GM23338 (cell line): ENCODE measurements at regions not wholly inside any gene's neighbourhood (a gene's known extent, or its start where the extent isn't known, plus 50 kb on each side); places are given as distances from the start of the nearest gene placed in this dataset.

ENCODE experiments used
- ATAC-seq: fragments of 200-7000 bp; cut with Tn5 transposase; 3 replicates; pipeline ENCODE4 v1.9.1; 2020
- DNase-seq: peaks from one replicate; pipeline ENCODE4 v3.0.0-alpha.2; 2015; ENCODE audit warnings: low spot score
- H2AFZ ChIP-seq: fragments of 200-600 bp; sonication (generic); 2 replicates; pipeline ENCODE4 v1.8.0; 2016; ENCODE audit warnings: antibody characterized with exemption, mild to moderate bottlenecking, moderate library complexity
- H3F3A ChIP-seq: fragments of 200-600 bp; sonication (generic); replicated peaks from 2 replicates; pipeline ENCODE4 v1.8.0; 2017; ENCODE audit warnings: antibody characterized with exemption, mixed run types, low read depth
- H3K27ac ChIP-seq: fragments of 200-600 bp; sonication (generic); 2 replicates; pipeline ENCODE4 v1.6.1; 2016; ENCODE audit warnings: low read depth
- H3K27me3 ChIP-seq: fragments of 200-600 bp; sonication (generic); 2 replicates; pipeline ENCODE4 v1.8.0; 2016; ENCODE audit warnings: mild to moderate bottlenecking, mixed run types, moderate library complexity; ENCODE audit not compliant: insufficient read depth
- H3K36me3 ChIP-seq: fragments of 200-600 bp; sonication (generic); 2 replicates; pipeline ENCODE4 v1.8.0; 2016; ENCODE audit warnings: mild to moderate bottlenecking; ENCODE audit not compliant: insufficient read depth
- H3K4me1 ChIP-seq: fragments of 200-600 bp; sonication (generic); 2 replicates; pipeline ENCODE4 v1.8.0; 2016; ENCODE audit warnings: mild to moderate bottlenecking, moderate library complexity; ENCODE audit not compliant: insufficient read depth
- H3K4me2 ChIP-seq: fragments of 200-600 bp; sonication (generic); 2 replicates; pipeline ENCODE4 v1.7.1; 2017; ENCODE audit warnings: mixed run types
- H3K4me3 ChIP-seq: fragments of 200-600 bp; sonication (generic); 2 replicates; pipeline ENCODE4 v1.6.1; 2016; ENCODE audit warnings: mixed run types
- H3K79me2 ChIP-seq: fragments of 200-600 bp; sonication (generic); replicated peaks from 2 replicates; pipeline ENCODE4 v1.8.0; 2017; ENCODE audit warnings: mild to moderate bottlenecking; ENCODE audit not compliant: insufficient read depth
- H3K9me2 ChIP-seq: fragments of 200-600 bp; sonication (generic); 2 replicates; pipeline ENCODE4 v1.8.0; 2017; ENCODE audit not compliant: insufficient read depth
- H4K20me1 ChIP-seq: fragments of 200-600 bp; sonication (generic); replicated peaks from 2 replicates; pipeline ENCODE4 v1.8.0; 2017; ENCODE audit warnings: mild to moderate bottlenecking; ENCODE audit not compliant: insufficient read depth
- H3K27ac Mint-ChIP-seq: 2 replicates; pipeline ENCODE4 v1.8.0; 2020; ENCODE audit warnings: inconsistent platforms, mild to moderate bottlenecking, moderate library complexity, mixed read lengths
- H3K27me3 Mint-ChIP-seq: 3 replicates; pipeline ENCODE4 v1.8.0; 2022; ENCODE audit warnings: low read depth, mild to moderate bottlenecking, moderate library complexity, mixed read lengths, inconsistent platforms; ENCODE audit not compliant: insufficient read depth, poor library complexity
- H3K36me3 Mint-ChIP-seq: 3 replicates; pipeline ENCODE4 v1.8.0; 2021; ENCODE audit warnings: low read depth, mild to moderate bottlenecking, inconsistent platforms, moderate library complexity, mixed read lengths
- H3K4me1 Mint-ChIP-seq: 3 replicates; pipeline ENCODE4 v1.8.0; 2020; ENCODE audit warnings: mild to moderate bottlenecking, inconsistent platforms, mixed read lengths
- H3K4me3 Mint-ChIP-seq: 3 replicates; pipeline ENCODE4 v1.8.0; 2021; ENCODE audit warnings: moderate library complexity, mild to moderate bottlenecking, inconsistent platforms, mixed read lengths
- H3K9me3 Mint-ChIP-seq: 3 replicates; pipeline ENCODE4 v1.8.0; 2020; ENCODE audit warnings: moderate library complexity, mild to moderate bottlenecking, inconsistent platforms, mixed read lengths
- EZH2phosphoT487 ChIP-seq: fragments of 200-600 bp; sonication (generic); IDR thresholded peaks from one replicate; pipeline ENCODE4 v1.8.1; 2018; ENCODE audit warnings: antibody characterized with exemption; ENCODE audit not compliant: unreplicated experiment
- NANOG ChIP-seq: IDR thresholded peaks from 2 replicates; pipeline ENCODE4 v1.6.1; 2016; ENCODE audit warnings: antibody characterized with exemption, borderline replicate concordance
- ZNF114 ChIP-seq: fragments of 250-450 bp; sonication (Bioruptor Pico); IDR thresholded peaks from 2 replicates; pipeline ENCODE4 v1.5.0; 2020; ENCODE audit warnings: mild to moderate bottlenecking, moderate library complexity
- TF ChIP-seq, protein P1 (sequence below): fragments of 250-450 bp; sonication (Bioruptor Pico); IDR thresholded peaks from 2 replicates; pipeline ENCODE4 v1.5.0; 2020; ENCODE audit warnings: mild to moderate bottlenecking, moderate library complexity
- TF ChIP-seq, protein P2 (sequence below): IDR thresholded peaks from one replicate; pipeline ENCODE4 v1.6.1; 2018; ENCODE audit warnings: antibody characterized with exemption; ENCODE audit not compliant: unreplicated experiment
- TF ChIP-seq, protein P3 (sequence below): IDR thresholded peaks from 2 replicates; pipeline ENCODE4 v1.6.1; 2016; ENCODE audit warnings: antibody characterized with exemption

DNA sequence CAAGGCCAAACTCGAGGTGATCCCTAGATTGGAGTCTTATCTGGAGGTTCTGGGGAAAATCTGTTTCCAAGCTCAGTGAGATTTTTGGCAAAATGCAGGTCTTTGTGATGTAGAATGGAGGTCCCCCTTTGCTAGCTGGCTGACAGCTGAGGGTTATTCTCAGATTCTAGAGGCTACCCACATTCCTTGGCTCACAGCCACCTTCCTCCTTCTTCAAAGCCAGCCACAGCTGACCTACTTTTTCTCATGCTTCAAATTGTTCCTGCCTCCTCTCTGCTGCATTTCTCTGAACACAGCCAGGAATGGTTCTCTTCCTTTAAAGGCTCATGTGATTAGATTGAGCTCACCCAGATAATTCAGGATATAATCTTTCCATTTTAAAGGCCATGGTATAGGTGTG, 86.9 kb downstream of the VCX3A start (continued):
- TF ChIP-seq, protein P1, sequence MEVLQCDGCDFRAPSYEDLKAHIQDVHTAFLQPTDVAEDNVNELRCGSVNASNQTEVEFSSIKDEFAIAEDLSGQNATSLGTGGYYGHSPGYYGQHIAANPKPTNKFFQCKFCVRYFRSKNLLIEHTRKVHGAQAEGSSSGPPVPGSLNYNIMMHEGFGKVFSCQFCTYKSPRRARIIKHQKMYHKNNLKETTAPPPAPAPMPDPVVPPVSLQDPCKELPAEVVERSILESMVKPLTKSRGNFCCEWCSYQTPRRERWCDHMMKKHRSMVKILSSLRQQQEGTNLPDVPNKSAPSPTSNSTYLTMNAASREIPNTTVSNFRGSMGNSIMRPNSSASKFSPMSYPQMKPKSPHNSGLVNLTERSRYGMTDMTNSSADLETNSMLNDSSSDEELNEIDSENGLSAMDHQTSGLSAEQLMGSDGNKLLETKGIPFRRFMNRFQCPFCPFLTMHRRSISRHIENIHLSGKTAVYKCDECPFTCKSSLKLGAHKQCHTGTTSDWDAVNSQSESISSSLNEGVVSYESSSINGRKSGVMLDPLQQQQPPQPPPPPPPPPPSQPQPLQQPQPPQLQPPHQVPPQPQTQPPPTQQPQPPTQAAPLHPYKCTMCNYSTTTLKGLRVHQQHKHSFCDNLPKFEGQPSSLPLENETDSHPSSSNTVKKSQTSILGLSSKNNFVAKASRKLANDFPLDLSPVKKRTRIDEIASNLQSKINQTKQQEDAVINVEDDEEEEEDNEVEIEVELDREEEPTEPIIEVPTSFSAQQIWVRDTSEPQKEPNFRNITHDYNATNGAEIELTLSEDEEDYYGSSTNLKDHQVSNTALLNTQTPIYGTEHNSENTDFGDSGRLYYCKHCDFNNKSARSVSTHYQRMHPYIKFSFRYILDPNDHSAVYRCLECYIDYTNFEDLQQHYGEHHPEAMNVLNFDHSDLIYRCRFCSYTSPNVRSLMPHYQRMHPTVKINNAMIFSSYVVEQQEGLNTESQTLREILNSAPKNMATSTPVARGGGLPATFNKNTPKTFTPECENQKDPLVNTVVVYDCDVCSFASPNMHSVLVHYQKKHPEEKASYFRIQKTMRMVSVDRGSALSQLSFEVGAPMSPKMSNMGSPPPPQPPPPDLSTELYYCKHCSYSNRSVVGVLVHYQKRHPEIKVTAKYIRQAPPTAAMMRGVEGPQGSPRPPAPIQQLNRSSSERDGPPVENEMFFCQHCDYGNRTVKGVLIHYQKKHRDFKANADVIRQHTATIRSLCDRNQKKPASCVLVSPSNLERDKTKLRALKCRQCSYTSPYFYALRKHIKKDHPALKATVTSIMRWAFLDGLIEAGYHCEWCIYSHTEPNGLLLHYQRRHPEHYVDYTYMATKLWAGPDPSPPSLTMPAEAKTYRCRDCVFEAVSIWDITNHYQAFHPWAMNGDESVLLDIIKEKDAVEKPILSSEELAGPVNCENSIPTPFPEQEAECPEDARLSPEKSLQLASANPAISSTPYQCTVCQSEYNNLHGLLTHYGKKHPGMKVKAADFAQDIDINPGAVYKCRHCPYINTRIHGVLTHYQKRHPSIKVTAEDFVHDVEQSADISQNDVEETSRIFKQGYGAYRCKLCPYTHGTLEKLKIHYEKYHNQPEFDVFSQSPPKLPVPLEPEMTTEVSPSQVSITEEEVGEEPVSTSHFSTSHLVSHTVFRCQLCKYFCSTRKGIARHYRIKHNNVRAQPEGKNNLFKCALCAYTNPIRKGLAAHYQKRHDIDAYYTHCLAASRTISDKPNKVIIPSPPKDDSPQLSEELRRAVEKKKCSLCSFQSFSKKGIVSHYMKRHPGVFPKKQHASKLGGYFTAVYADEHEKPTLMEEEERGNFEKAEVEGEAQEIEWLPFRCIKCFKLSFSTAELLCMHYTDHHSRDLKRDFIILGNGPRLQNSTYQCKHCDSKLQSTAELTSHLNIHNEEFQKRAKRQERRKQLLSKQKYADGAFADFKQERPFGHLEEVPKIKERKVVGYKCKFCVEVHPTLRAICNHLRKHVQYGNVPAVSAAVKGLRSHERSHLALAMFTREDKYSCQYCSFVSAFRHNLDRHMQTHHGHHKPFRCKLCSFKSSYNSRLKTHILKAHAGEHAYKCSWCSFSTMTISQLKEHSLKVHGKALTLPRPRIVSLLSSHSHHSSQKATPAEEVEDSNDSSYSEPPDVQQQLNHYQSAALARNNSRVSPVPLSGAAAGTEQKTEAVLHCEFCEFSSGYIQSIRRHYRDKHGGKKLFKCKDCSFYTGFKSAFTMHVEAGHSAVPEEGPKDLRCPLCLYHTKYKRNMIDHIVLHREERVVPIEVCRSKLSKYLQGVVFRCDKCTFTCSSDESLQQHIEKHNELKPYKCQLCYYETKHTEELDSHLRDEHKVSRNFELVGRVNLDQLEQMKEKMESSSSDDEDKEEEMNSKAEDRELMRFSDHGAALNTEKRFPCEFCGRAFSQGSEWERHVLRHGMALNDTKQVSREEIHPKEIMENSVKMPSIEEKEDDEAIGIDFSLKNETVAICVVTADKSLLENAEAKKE, result no peak

DNA sequence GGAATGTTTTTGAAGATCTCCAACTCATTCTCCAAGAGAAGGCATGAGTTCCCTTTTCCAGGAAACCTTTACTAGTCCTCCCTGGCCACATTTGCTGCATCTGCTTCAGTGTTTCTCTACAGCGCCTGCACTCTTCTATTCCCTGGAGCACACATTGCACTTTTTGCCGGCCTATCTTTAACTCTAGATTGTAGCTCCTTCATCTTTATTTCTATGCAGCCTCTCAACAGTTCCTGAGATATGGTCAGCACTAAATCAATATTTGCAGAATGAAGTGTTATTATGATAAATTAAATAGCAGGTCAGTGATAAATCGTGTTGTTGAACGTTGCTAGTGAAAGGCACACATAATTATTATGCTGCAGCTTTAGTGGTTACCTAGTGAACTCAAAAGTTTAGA, 88.3 kb downstream of the VCX3A start:
- Histone ChIP-seq H3K27me3 (no peaks in the 10 kb centered on the region), H3K79me2 (no peaks in the 10 kb centered on the region), H3K4me3 (no peak overlapping the region), H4K20me1 (no peaks in the 10 kb centered on the region), H3K36me3 (no peaks in the 10 kb centered on the region), H3K27ac (no peak overlapping the region), H3F3A (no peaks in the 10 kb centered on the region), H3K9me2 (no peaks in the 10 kb centered on the region), H3K4me1 (no peaks in the 10 kb centered on the region), H2AFZ (no peak overlapping the region), H3K4me2 (no peak overlapping the region)
- H3K27me3 Mint-ChIP-seq, result no peaks in the 10 kb centered on the region
- no peak overlapping the region for H3K4me3 Mint-ChIP-seq
- no peaks in the 10 kb centered on the region for H3K36me3 Mint-ChIP-seq
- no peaks in the 10 kb centered on the region; the same call in 2 of the 3 replicates for H3K9me3 Mint-ChIP-seq
- ATAC-seq (no peak), DNase-seq (no peak)
- no peak overlapping the region for H3K27ac Mint-ChIP-seq
- H3K4me1 Mint-ChIP-seq, result peaks cover 8% of the 10 kb centered on the region; the same call in 2 of the 3 replicates
- TF ChIP-seq, protein P2, sequence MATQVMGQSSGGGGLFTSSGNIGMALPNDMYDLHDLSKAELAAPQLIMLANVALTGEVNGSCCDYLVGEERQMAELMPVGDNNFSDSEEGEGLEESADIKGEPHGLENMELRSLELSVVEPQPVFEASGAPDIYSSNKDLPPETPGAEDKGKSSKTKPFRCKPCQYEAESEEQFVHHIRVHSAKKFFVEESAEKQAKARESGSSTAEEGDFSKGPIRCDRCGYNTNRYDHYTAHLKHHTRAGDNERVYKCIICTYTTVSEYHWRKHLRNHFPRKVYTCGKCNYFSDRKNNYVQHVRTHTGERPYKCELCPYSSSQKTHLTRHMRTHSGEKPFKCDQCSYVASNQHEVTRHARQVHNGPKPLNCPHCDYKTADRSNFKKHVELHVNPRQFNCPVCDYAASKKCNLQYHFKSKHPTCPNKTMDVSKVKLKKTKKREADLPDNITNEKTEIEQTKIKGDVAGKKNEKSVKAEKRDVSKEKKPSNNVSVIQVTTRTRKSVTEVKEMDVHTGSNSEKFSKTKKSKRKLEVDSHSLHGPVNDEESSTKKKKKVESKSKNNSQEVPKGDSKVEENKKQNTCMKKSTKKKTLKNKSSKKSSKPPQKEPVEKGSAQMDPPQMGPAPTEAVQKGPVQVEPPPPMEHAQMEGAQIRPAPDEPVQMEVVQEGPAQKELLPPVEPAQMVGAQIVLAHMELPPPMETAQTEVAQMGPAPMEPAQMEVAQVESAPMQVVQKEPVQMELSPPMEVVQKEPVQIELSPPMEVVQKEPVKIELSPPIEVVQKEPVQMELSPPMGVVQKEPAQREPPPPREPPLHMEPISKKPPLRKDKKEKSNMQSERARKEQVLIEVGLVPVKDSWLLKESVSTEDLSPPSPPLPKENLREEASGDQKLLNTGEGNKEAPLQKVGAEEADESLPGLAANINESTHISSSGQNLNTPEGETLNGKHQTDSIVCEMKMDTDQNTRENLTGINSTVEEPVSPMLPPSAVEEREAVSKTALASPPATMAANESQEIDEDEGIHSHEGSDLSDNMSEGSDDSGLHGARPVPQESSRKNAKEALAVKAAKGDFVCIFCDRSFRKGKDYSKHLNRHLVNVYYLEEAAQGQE, result no peak
- TF ChIP-seq NANOG (no peak), ZNF114 (CRISPR knock-in tag) (no peak), EZH2phosphoT487 (no peak)
- TF ChIP-seq, protein P3, sequence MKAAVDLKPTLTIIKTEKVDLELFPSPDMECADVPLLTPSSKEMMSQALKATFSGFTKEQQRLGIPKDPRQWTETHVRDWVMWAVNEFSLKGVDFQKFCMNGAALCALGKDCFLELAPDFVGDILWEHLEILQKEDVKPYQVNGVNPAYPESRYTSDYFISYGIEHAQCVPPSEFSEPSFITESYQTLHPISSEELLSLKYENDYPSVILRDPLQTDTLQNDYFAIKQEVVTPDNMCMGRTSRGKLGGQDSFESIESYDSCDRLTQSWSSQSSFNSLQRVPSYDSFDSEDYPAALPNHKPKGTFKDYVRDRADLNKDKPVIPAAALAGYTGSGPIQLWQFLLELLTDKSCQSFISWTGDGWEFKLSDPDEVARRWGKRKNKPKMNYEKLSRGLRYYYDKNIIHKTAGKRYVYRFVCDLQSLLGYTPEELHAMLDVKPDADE, result no peak
